RCC 7860 (cell line): ENCODE measurements at regions not wholly inside any gene's neighbourhood (a gene's known extent, or its start where the extent isn't known, plus 50 kb on each side); places are given as distances from the start of the nearest gene placed in this dataset.

Experiments
- DNase-seq: peaks from one replicate; pipeline ENCODE4 v3.0.0-alpha.2; 2015; ENCODE audit warnings: low spot score
- FAIRE-seq: peaks from 2 replicates; lab custom pipeline; 2012; peaks lifted over from hg19 to GRCh38; lab: Jason Lieb, UNC

DNA sequence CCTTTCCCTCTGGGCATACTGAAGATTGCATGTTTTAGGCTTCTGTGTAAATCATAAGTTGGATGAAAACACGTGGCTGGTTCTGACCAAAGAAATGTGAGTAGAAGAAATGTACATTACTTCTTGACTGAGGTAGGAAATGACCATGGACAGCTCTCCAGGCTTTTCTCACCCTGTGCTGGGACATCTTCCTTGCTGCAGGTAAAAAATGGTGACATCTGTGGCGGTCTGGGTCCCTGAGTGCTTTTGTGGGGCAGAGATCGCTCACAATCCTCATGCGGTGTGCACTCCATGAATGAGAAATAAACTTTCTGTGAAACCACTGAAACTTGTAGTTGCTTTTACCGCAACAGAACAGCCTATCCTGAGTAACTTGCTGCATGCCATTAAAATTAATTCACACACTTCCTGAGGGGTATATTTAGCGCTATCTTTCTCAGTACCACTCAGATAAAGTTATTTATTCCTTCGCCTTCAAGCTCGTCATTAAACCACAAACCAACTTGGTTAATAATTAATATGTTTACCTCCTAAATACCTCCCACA, 730.4 kb downstream of the EFNA5 start:
- peak; percentile 24 for FAIRE-seq

DNA sequence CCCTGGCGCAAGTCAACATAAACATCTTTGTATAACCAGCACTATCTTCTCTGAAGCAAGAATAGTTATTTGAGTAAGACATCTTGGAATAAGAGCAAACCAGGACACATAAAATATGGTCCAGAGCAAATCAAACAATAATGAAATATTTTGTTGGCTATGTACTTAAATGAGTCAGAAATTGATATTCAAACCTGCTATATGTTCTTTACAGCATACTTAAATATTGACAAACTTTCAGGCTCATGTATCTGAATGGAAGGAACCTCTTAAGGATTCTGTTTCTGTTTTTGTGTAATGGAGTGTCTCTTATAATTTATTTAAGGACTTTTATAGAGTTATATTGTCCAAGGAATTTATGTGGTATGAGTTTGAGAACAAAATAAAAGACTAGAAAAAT, 747.3 kb downstream of the EFNA5 start:
- DNase-seq, result no peak
- FAIRE-seq, result no peak

More for the DNA sequence above, 730.4 kb downstream of the EFNA5 start:
- DNase-seq, result peak; percentile 35

GRCh38 chr5:106921567-106921966, 749.2 kb downstream of the EFNA5 start:
- DNase-seq (no peak), FAIRE-seq (no peak)

DNA sequence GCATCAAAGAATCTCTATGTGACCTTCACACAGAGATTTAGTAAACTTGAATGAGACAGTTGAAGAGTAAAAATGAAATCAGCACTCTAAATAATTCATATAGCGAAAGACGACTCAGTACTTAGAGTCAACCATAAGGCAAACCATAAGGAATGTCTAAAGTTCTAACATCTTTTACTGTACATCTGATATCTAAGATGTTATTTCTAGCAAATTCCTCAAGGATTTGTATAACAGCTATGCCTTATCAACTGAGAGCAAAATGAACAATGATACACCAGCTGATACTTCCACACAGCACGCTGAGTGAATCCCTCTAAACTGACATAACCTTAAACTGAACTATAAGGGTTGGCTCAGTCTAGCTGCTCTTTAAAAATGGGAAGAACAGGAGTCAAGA, 760.3 kb downstream of the EFNA5 start:
- no peak for DNase-seq
- no peak for FAIRE-seq

GRCh38 chr5:106909716-106910115, 761.0 kb downstream of the EFNA5 start:
- FAIRE-seq (no peak), DNase-seq (no peak)

- FAIRE-seq (no peak), DNase-seq (no peak)
Observed at GRCh38 chr5:106907979-106908378, 762.8 kb downstream of the EFNA5 start.

GRCh38 chr5:106906199-106906598, 764.5 kb downstream of the EFNA5 start:
- DNase-seq (no peak), FAIRE-seq (no peak)

- FAIRE-seq (no peak), DNase-seq (no peak)
Observed at GRCh38 chr5:106894964-106895363, 775.8 kb downstream of the EFNA5 start.

- no peak for DNase-seq
- FAIRE-seq, result peak; percentile 72
Observed at GRCh38 chr5:106882035-106882434, 788.7 kb downstream of the EFNA5 start.

DNA sequence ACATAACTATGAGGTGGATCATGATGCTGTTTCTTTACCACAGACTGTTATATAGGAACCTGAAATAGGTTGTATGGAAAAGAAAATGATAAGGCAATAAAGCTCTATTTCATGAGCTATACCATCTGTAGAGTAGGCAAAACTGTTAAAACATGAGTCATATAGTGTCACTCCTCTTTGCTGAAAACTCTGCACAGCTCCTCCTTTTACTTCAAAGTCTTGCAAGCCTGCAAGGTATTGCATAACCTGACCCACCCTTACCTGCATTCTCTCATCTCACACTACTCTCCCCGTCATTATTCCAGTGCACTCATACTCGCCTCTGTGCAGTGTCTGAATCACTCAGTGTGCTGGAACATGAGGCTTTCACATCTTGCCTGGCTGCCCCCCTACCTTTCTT, 790.1 kb downstream of the EFNA5 start:
- DNase-seq, result no peak
- FAIRE-seq, result no peak

- FAIRE-seq, result no peak
- no peak for DNase-seq
Observed at GRCh38 chr5:106877881-106878280, 792.9 kb downstream of the EFNA5 start.

DNA sequence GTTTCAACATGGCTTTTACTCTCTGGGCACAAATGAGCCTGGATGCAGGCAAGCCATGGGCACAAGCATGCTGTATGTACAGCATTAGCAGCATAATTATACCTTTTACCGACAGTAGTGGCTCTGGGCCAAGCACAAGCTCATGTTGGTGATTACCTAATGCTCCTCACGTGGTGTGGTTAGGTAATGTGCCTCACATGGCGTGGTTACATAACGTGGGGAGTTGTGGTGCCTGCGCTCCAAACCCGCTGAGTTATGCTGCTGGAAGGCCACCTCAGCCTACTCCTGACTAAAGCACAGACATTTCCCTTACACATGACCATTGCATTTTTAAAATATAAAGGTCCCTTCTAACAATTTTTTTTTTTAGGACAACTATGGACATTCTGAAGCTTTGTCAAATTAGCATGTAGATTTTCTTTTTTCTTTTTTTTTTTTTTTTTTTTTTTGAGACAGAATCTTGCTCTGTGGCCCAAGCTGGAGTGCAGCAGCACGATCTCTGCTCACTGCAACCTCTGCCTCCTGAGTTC, 794.0 kb downstream of the EFNA5 start:
- FAIRE-seq, result no peak

DNA sequence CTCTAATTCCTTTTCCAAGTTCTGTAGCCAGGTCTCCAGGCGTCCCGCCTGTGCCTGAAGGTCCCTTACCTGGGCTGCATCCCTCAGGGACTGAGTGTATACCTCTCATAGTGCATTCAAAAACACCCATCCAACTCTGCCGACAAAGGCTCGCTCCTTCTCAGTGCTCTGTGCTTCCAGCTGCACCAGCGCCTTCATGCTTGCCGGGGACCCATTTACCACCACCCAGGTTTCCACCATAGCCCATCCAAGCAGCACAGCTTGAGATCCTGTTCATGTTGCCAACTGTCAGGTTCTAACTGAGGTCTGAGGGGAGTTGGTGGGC, 794.5 kb downstream of the EFNA5 start:
- FAIRE-seq (no peak), DNase-seq (no peak)

More for the DNA sequence above, 794.0 kb downstream of the EFNA5 start:
- no peak for DNase-seq

GRCh38 chr5:106875591-106876297, 795.0 kb downstream of the EFNA5 start:
- FAIRE-seq (no peak), DNase-seq (no peak)

GRCh38 chr5:106874974-106875373, 795.8 kb downstream of the EFNA5 start:
- no peak for FAIRE-seq

GRCh38 chr5:106874531-106874930, 796.2 kb downstream of the EFNA5 start:
- FAIRE-seq, result no peak

More at GRCh38 chr5:106874974-106875373, 795.8 kb downstream of the EFNA5 start:
- DNase-seq, result no peak

GRCh38 chr5:106873568-106873967, 797.2 kb downstream of the EFNA5 start:
- FAIRE-seq, result no peak
- no peak for DNase-seq

More at GRCh38 chr5:106874531-106874930, 796.2 kb downstream of the EFNA5 start:
- no peak for DNase-seq

- FAIRE-seq (no peak), DNase-seq (no peak)
Observed at GRCh38 chr5:106865279-106865678, 805.5 kb downstream of the EFNA5 start.

- FAIRE-seq, result no peak
- no peak for DNase-seq
Observed at GRCh38 chr5:106862450-106863193, 808.1 kb downstream of the EFNA5 start.

GRCh38 chr5:106860398-106861044, 810.2 kb downstream of the EFNA5 start:
- no peak for FAIRE-seq
- DNase-seq, result no peak

DNA sequence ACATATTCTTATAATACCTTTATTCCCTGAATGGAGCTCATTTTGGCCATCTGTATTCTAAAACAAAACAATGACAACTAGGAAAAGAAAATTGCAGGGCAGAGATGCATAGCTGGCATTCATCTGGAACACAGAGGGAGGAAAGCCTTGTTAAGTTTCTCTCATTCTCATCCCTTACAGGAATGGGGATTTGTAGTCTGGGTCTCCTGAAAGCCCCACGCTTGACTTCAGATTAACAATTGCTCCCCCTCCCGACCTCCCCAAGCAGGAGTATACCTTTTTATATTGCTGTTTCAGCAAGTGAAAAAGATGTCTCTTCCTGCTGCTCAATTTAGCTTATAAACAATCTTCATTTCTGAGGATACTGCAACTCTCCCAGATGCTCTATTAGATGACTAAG, 812.1 kb downstream of the EFNA5 start:
- FAIRE-seq, result no peak
- no peak for DNase-seq
